Activated CD8-positive, alpha-beta memory T cell treated with anti-CD3 and anti-CD28 coated beads, Interleukin-2, amount 50 U/mL, for 48 hours (primary cell): ENCODE measurements at regions not wholly inside any gene's neighbourhood (a gene's known extent, or its start where the extent isn't known, plus 50 kb on each side); places are given as distances from the start of the nearest gene placed in this dataset.

Experiments used
- DNase-seq: peaks from one replicate; pipeline ENCODE4 v3.0.0-alpha.2; 2020

DNA sequence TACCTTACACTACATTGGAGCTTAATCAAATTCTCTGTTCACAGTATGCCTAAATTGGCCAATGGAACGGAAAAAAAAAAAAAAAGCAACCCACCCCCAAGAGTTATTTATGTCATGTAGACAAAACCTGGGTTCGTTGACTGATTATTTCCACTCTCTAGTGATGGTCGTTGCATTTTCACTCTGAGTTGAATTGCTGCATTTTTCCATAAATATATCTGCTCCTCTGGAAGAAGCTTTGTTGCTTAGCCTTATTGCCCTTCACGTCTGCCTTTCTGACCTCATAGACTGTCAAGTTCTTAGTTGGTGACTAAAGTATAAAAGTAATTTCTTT is 90.2 kb upstream of the RUNX1 start:
- DNase-seq, result no peak

- DNase-seq, result peak; percentile 77
Measured at GRCh38 chr21:35138665-35139381, 89.7 kb upstream of the RUNX1 start.

DNA sequence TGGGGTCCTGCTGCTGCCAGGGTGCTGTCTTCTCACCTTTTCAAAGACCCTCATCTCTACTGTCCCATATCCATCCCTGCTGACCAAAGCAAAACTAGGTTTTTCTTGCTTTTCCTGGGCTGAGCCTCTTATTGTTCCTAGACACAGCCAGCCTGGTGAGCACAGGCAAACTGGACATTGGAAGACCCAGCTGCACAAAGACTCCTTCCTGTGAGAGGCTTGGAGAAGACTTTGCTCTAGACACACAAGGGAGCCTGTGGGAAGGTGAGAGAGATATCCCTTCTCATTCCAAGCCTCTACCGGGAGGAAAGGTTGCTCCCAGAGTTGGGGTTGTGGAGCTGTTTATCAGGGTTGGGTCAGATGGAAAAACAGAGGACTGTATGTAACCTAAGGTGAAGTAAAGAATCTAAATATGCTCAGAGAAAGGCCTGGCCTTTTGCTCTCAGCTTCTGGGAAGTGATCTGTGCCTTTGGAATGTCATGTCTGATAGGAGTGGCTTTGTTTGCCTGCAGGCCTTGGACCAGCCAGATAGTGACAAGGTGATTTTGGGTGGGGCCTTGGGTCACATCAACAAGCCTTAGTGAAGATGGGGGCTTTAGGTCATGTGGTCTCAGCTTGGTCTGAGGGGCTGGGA is 87.6 kb upstream of the RUNX1 start:
- DNase-seq, result no peak

DNA sequence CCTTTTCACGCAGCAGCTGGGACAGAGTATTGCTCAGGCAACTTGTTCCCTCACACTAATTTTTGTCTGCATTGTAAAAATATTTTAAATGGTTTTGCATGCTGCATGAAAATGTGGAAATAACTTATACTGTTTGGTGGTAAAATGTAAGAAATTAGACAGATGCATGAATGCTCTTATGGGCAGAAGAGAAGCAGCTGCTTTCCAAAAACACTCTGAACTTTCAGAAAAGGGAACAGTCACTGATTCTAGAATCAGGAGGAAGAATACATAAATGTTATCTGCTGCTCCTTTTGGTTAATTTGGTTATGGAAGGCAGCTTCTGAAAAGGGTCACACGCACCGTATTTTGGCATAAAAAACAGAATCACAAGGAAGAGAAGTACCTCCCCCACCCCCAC is 87.0 kb upstream of the RUNX1 start:
- DNase-seq, result no peak

GRCh38 chr21:35135481-35135880 is 86.4 kb upstream of the RUNX1 start:
- DNase-seq, result no peak

DNA sequence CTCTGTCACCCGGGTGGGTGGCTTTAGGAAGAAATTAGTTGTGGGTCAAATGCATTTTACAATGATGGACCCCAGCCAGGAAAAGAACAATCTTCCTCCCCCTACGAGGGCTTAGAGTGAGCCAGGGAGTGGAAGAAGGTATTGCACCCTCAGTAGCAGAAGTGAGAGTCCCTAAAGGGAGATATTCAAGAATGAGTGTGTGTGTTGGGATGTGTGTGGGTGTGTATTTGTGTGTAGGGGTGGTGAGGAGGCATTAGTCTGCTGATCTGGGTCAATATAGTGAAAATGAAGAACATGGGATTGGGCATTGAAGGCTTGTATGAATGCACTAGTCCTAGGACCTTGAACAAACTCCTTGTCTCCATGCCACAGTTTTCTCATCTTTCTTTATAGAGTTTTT is 85.2 kb upstream of the RUNX1 start:
- no peak for DNase-seq

GRCh38 chr21:35128536-35128935 is 79.4 kb upstream of the RUNX1 start:
- DNase-seq, result no peak

- DNase-seq, result no peak
Measured at GRCh38 chr21:35127851-35128250, 78.7 kb upstream of the RUNX1 start.

DNA sequence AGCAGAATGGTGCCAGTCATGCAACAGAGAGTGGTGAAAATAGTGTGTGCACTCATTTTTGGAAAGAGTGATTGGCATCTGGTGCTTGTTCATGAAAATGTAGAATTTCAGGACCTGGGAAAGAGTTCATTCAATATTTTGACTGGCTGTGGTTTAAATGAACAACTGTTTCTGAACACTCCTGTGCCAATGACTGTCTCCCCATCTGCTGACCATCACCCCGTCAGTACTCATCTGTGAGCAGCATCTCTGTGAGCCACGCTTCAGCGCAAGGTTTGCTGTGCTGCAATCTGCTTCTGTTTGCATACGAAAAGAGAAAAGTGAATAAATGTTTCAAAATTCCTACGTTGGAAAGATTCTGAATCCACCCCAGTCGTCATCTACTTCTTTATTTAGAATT is 77.9 kb upstream of the RUNX1 start:
- no peak for DNase-seq

DNA sequence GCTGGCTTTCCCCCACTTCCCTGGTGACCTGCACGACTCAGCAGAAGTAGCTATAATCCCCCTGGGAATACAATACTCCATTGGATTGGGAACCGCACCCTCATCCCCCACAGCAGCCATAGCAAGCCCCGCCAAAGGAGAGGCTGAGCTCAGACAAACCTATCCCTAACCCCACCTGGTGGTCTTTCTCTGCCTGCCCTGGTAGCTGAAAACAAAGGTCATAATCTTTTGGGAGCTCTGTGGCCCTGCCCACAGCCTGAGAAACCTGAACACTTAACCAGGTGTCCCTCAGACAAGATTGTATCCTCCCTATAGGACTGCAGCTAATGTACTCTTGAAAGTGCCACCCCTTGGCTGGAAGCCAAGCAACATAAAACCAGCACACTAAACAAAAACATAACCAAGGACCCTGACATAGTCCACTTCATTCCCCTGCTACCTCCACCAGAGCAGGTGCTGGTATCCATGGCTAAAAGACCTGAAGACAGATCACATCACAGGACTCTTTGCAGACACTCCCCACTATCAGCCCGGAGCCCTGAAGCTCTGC is 71.6 kb upstream of the RUNX1 start:
- no peak for DNase-seq

DNA sequence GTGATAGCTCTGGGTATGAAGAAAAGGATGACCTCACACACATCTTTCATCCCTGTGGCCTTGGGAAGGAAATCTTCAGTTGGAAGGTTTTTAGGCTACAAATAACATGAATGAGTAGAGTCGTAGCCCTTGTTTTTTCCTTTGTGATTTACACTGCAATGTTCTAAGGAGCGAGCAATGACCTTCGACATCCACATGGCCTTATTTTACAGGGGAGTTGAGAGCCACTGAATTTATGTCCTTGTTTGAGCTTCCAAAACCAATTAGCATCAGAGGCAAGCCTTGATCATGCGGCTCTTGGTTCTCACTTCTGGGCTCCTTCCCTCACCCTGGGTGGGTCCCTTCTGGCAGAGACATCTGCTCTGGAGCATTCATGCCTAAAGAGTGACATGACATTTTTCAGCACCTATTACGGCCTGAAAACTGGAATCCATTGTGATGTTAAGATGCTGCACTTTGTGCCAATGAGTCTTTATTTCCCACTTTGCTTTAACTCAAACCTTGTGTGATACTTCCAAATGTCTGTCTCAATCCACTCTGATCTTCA is 70.5 kb upstream of the RUNX1 start:
- DNase-seq, result no peak

GRCh38 chr21:35116777-35117176 is 67.7 kb upstream of the RUNX1 start:
- DNase-seq, result no peak

- no peak for DNase-seq
Measured at GRCh38 chr21:35113064-35113463, 64.0 kb upstream of the RUNX1 start.

DNA sequence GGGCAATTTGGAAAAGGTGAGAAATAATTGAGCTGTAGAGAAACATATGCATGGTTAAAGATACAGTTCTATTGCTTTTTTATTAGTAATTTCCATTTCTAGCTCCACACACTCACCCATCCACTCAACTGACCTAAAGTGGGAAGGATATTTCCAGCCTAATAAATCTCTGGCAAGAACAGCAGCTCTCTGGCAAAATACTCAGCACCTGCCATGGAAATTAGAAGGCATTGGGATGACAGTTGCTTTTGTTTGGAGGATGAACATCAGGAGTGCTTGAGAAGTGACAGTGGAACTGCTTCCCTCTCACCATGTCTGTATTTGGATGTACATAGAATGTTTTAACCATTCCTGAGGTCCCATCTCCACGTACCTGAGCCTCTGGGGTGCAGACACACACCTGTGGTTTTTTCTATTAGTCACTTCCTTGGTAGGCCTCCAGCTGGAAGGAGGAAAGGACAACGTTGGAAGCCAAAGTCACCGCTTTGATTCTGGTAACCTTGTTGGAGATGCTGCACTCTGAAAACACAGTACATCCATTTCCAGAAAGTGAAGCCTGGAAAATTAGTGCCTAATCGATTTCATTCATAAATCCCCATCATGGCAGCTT is 62.3 kb upstream of the RUNX1 start:
- no peak for DNase-seq

DNA sequence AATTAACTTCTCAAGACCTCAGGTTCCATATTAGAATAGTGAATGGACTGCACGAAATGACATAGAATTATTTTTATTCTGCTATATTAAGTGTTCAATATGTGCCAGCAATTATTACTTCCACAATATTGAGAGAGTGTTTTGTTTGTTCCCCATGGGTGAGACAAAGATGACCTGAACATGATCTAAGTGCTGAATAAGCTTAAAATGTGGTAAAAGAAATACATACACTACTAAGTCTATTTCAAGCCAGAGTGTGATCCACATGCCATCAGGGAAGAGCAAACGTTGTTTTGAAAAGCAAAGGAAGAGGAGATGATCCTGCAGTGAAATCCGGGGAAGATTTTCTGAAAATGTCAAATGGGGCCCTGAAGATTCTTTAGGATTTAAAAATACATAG is 59.8 kb upstream of the RUNX1 start:
- no peak for DNase-seq

DNA sequence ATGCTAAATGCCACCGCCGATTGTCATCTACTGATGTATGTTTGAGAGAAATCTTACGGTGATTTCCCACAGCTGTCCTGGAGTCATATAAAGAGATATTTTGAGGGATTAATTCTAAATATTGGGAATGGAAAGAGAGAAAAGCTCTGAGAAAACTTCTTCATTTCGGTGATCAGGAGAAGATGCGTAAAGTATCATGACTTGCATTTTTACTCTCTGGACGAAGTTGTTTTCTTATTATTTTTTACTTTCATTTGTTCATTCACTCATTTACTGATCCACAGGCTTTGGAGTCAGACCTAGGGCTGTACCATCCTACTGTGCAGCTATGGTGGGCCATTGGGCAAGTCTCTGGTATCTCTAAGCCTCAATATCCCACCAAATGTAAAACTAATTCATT is 58.4 kb upstream of the RUNX1 start:
- DNase-seq, result no peak

- DNase-seq, result no peak
Measured at GRCh38 chr21:35106246-35106835, 57.2 kb upstream of the RUNX1 start.

GRCh38 chr21:35102488-35103371 is 53.6 kb upstream of the RUNX1 start:
- no peak for DNase-seq

- no peak for DNase-seq
Measured at GRCh38 chr21:35100349-35100811, 51.3 kb upstream of the RUNX1 start.

DNA sequence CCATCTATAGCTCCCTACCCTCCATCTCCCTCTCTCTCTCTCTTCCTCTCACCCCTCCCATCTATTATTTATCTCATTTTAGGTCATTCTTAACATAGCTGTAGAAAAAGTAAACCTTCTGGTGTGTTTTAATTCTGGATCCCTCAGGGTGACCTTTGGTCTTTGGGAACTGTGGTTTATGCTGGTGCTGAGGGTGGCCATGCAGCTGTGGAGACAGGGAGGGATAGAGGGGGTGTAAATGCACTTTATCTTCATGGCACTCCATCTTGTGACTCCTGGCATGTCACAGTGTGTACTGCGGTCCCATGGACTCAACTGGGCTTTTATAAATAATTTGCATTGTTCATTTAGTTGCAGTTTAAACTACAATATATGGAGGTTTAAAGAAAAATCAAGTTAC is 50.2 kb upstream of the RUNX1 start:
- no peak for DNase-seq
